ENCODE measurements at regions not wholly inside any gene's neighbourhood (a gene's known extent, or its start where the extent isn't known, plus 50 kb on each side); places are given as distances from the start of the nearest gene placed in this dataset.

DNA sequence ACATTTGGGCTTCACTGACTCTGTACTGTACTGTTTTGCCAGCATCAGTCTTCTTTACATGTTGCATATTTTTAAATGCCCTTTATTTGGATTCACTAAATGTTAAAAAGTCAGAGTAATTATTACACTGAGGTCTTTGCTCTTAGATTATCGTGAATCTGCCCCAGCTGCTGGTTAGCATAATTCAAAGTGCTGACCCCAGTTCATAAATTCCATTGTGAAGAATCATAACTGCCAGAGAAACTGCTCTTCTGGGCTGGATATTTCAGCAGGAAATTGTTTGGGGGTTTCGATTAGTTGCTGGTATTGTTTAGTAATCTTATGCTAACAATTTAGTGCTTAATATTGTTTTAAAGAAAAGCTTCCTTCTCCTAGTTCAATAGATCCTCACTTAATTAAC lies 682.1 kb upstream of the MAP3K7 start:
- no peak overlapping the region for H2AFZ ChIP-seq
- no peaks in the 10 kb centered on the region for H3K79me2 ChIP-seq
- no peaks in the 10 kb centered on the region for H3K9me2 ChIP-seq (replicated peaks; ENCODE audit: insufficient read depth)
- H3K9me3 ChIP-seq (ENCODE audit: low read depth), result no peaks in the 10 kb centered on the region
- DNase-seq (ENCODE audit: low spot score), result no peak
- 40% methylated on average over 2 of the region's 2 CpGs for WGBS (ENCODE audit: low lambda C conversion rate, missing lambda C conversion rate)
- no peaks in the 10 kb centered on the region for H3K4me1 ChIP-seq (ENCODE audit: insufficient read depth)
- no peak overlapping the region for H3K27ac ChIP-seq
- H3K36me3 ChIP-seq (replicated peaks; ENCODE audit: insufficient read depth, low read depth), result no peaks in the 10 kb centered on the region
- TF ChIP-seq, protein P1, sequence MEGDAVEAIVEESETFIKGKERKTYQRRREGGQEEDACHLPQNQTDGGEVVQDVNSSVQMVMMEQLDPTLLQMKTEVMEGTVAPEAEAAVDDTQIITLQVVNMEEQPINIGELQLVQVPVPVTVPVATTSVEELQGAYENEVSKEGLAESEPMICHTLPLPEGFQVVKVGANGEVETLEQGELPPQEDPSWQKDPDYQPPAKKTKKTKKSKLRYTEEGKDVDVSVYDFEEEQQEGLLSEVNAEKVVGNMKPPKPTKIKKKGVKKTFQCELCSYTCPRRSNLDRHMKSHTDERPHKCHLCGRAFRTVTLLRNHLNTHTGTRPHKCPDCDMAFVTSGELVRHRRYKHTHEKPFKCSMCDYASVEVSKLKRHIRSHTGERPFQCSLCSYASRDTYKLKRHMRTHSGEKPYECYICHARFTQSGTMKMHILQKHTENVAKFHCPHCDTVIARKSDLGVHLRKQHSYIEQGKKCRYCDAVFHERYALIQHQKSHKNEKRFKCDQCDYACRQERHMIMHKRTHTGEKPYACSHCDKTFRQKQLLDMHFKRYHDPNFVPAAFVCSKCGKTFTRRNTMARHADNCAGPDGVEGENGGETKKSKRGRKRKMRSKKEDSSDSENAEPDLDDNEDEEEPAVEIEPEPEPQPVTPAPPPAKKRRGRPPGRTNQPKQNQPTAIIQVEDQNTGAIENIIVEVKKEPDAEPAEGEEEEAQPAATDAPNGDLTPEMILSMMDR (IDR thresholded peaks at IDR 0.05; ENCODE audit: poor library complexity), result no peak
- TF ChIP-seq EZH2 (IDR thresholded peaks at IDR 0.05; ENCODE audit: borderline replicate concordance) (no peak), EZH2phosphoT487 (IDR thresholded peaks at IDR 0.05; ENCODE audit: low read depth, severe bottlenecking, unreplicated experiment) (no peak)
- no peak overlapping the region for H3K4me2 ChIP-seq
- H4K20me1 ChIP-seq (ENCODE audit: insufficient read depth, poor library complexity, severe bottlenecking), result no peaks in the 10 kb centered on the region
- no peak overlapping the region for H3K4me3 ChIP-seq
- H3K27me3 ChIP-seq, result no peaks in the 10 kb centered on the region

DNA sequence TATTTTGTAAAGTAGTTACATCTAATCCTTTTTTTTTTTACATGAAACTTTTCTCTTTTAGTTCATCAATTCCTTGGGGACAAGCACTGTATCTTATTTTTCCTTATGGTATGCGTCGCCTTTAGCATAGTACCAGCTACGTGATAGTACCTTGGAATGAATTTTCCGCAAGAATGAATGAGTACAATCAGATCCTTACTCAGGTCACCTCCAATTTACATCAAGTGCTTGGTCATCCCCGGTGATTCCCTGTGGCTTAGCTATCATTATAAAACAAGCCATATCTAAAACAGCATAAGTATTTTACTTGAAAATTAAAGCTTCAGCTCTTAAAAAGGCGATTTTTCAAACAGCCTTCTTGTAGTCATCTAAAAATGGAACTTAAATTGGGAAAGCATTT lies 680.4 kb upstream of the MAP3K7 start:
- Histone ChIP-seq H3K4me3 (no peak overlapping the region), H3K79me2 (no peaks in the 10 kb centered on the region), H3K9me2 (replicated peaks; ENCODE audit: insufficient read depth) (no peaks in the 10 kb centered on the region), H3K9me3 (ENCODE audit: low read depth) (no peaks in the 10 kb centered on the region), H4K20me1 (ENCODE audit: insufficient read depth, poor library complexity, severe bottlenecking) (no peaks in the 10 kb centered on the region), H3K4me2 (no peak overlapping the region), H2AFZ (no peak overlapping the region), H3K27ac (no peak overlapping the region), H3K27me3 (no peaks in the 10 kb centered on the region), H3K36me3 (replicated peaks; ENCODE audit: insufficient read depth, low read depth) (no peaks in the 10 kb centered on the region), H3K4me1 (ENCODE audit: insufficient read depth) (no peaks in the 10 kb centered on the region)
- TF ChIP-seq EZH2 (IDR thresholded peaks at IDR 0.05; ENCODE audit: borderline replicate concordance) (no peak), EZH2phosphoT487 (IDR thresholded peaks at IDR 0.05; ENCODE audit: low read depth, severe bottlenecking, unreplicated experiment) (no peak)
- TF ChIP-seq, protein P1 (IDR thresholded peaks at IDR 0.05; ENCODE audit: poor library complexity), result no peak
- DNase-seq (ENCODE audit: low spot score), result no peak
- WGBS (ENCODE audit: low lambda C conversion rate, missing lambda C conversion rate), result 92% methylated on average over 6 of the region's 6 CpGs

DNA sequence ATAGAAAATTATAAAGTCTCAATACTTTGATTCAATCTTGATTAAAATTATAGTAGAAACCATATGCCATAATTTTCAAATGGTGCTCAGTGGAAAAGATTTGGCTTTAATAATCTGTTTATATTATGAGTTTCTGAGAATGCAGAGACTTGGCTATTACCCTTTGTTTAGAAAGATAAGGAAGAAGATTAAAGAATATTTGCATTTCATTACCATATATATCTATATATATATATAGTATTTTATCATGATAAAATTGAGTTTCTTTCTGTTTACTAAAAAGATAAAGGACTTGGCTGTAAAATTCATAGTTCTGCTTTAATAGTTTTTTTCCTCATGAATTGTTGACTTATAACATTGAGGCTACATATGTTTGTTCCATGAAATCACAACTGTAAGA lies 679.3 kb upstream of the MAP3K7 start:
- no peak for TF ChIP-seq EZH2 (IDR thresholded peaks at IDR 0.05; ENCODE audit: borderline replicate concordance)
- H3K36me3 ChIP-seq (replicated peaks; ENCODE audit: insufficient read depth, low read depth), result no peaks in the 10 kb centered on the region

DNA sequence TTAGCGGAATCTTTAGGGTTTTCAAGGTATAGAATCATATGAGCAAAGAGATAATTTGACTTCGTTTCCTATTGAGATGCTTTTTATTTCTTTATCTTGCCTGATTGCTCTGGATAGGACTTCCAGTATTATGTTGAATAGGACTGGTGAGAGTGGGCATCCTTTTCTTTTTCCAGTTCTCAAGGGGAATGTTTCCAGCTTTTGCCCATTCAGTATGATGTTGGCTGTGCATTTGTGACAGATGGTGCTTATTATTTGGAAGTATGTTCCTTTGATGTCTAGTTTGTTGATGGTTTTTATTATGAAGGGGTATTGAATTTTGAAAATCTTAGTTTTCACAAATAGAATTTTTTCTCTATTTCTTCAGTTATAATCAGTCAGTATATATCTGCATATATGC lies 656.6 kb upstream of the MAP3K7 start:
- no peak overlapping the region for H3K4me2 ChIP-seq
- WGBS (ENCODE audit: low lambda C conversion rate, missing lambda C conversion rate), result 88% methylated on average over 2 of the region's 2 CpGs

More for the DNA sequence above, 679.3 kb upstream of the MAP3K7 start:
- Histone ChIP-seq H4K20me1 (ENCODE audit: insufficient read depth, poor library complexity, severe bottlenecking) (no peaks in the 10 kb centered on the region), H3K4me2 (no peak overlapping the region), H3K27ac (no peak overlapping the region), H3K9me3 (ENCODE audit: low read depth) (no peaks in the 10 kb centered on the region), H3K79me2 (no peaks in the 10 kb centered on the region), H3K4me1 (ENCODE audit: insufficient read depth) (no peaks in the 10 kb centered on the region), H3K9me2 (replicated peaks; ENCODE audit: insufficient read depth) (no peaks in the 10 kb centered on the region), H2AFZ (no peak overlapping the region), H3K27me3 (no peaks in the 10 kb centered on the region), H3K4me3 (no peak overlapping the region)
- DNase-seq (ENCODE audit: low spot score), result no peak

More for the DNA sequence above, 656.6 kb upstream of the MAP3K7 start:
- Histone ChIP-seq H3K27ac (no peak overlapping the region), H3K36me3 (replicated peaks; ENCODE audit: insufficient read depth, low read depth) (no peaks in the 10 kb centered on the region), H3K79me2 (no peaks in the 10 kb centered on the region), H4K20me1 (ENCODE audit: insufficient read depth, poor library complexity, severe bottlenecking) (no peaks in the 10 kb centered on the region), H3K9me2 (replicated peaks; ENCODE audit: insufficient read depth) (no peaks in the 10 kb centered on the region), H3K4me1 (ENCODE audit: insufficient read depth) (no peaks in the 10 kb centered on the region), H3K9me3 (ENCODE audit: low read depth) (no peaks in the 10 kb centered on the region), H3K27me3 (no peaks in the 10 kb centered on the region), H3K4me3 (no peak overlapping the region), H2AFZ (no peak overlapping the region)
- no peak for TF ChIP-seq EZH2phosphoT487 (IDR thresholded peaks at IDR 0.05; ENCODE audit: low read depth, severe bottlenecking, unreplicated experiment)
- TF ChIP-seq EZH2 (IDR thresholded peaks at IDR 0.05; ENCODE audit: borderline replicate concordance), result no peak
- TF ChIP-seq, protein P1 (IDR thresholded peaks at IDR 0.05; ENCODE audit: poor library complexity), result no peak
- no peak for DNase-seq (ENCODE audit: low spot score)

Data from hepatocyte (in vitro differentiated cells).